DND-41 (cell line): ENCODE measurements at regions not wholly inside any gene's neighbourhood (a gene's known extent, or its start where the extent isn't known, plus 50 kb on each side); places are given as distances from the start of the nearest gene placed in this dataset.

Experiments
- ATAC-seq: fragments of 200-7000 bp; cut with Tn5 transposase; 3 replicates; pipeline ENCODE4 v1.9.1; 2021; ENCODE audit warnings: low read depth; ENCODE audit not compliant: insufficient read depth
- DNase-seq: peaks from one replicate; pipeline ENCODE4 v3.0.0-alpha.2; 2020
- H2AFZ ChIP-seq: 2 replicates; pipeline ENCODE4 v1.6.0; 2012; ENCODE audit warnings: low read depth, low read length
- H3K27ac ChIP-seq: 2 replicates; pipeline ENCODE4 v1.5.1; 2012; ENCODE audit warnings: low read length, inconsistent platforms
- H3K27me3 ChIP-seq: fragments of 200-600 bp; sonication (generic); 2 replicates; pipeline ENCODE4 v1.6.0; 2012; ENCODE audit warnings: low read length, mild to moderate bottlenecking, inconsistent platforms; ENCODE audit not compliant: insufficient read depth, poor library complexity
- H3K36me3 ChIP-seq: 2 replicates; pipeline ENCODE4 v1.5.1; 2012; ENCODE audit warnings: low read length, inconsistent platforms; ENCODE audit not compliant: insufficient read depth
- H3K4me1 ChIP-seq: 2 replicates; pipeline ENCODE4 v1.5.1; 2012; ENCODE audit warnings: mild to moderate bottlenecking, low read length; ENCODE audit not compliant: insufficient read depth
- H3K4me2 ChIP-seq: 2 replicates; pipeline ENCODE4 v1.6.0; 2012; ENCODE audit warnings: mild to moderate bottlenecking, moderate library complexity, low read length, inconsistent platforms; ENCODE audit not compliant: insufficient read depth
- H3K4me3 ChIP-seq, 2 experiments: fragments of 200-600 bp in 1 of 2; shearing (Covaris generic) in 1 of 2; 2 replicates each; pipeline ENCODE4 v1.5.1; 2012 to 2016; ENCODE audit warnings: inconsistent platforms in 2 of 2, low read length in 2 of 2, mild to moderate bottlenecking in 2 of 2, low read depth in 1 of 2, moderate library complexity in 1 of 2
- H3K79me2 ChIP-seq: 2 replicates; pipeline ENCODE4 v1.6.0; 2012; ENCODE audit warnings: low read length, inconsistent platforms; ENCODE audit not compliant: insufficient read depth
- H3K9ac ChIP-seq: 2 replicates; pipeline ENCODE4 v1.6.0; 2012; ENCODE audit warnings: low read depth, mild to moderate bottlenecking, inconsistent platforms, low read length, moderate library complexity
- H3K9me3 ChIP-seq: 2 replicates; pipeline ENCODE4 v1.5.1; 2012; ENCODE audit warnings: low read length, moderate library complexity, mild to moderate bottlenecking, inconsistent platforms; ENCODE audit not compliant: insufficient read depth, severe bottlenecking
- H4K20me1 ChIP-seq: 2 replicates; pipeline ENCODE4 v1.6.0; 2012; ENCODE audit warnings: low read length; ENCODE audit not compliant: insufficient read depth
- EZH2 ChIP-seq: IDR thresholded peaks from 3 replicates; pipeline ENCODE4 v1.6.1; 2012; ENCODE audit warnings: borderline replicate concordance, low read depth, mild to moderate bottlenecking, moderate library complexity, low read length, inconsistent platforms; ENCODE audit not compliant: severe bottlenecking
- TF ChIP-seq, protein P1 (sequence below): IDR thresholded peaks from 2 replicates; pipeline ENCODE4 v1.5.1; 2012; ENCODE audit warnings: borderline replicate concordance, low read length, moderate library complexity, mild to moderate bottlenecking; ENCODE audit not compliant: poor library complexity, severe bottlenecking; ENCODE audit errors: extremely low read depth

- Histone ChIP-seq H3K4me1 (no peaks in the 10 kb centered on the region), H3K79me2 (no peaks in the 10 kb centered on the region), H3K9ac (no peak overlapping the region), H4K20me1 (no peaks in the 10 kb centered on the region), H3K4me3 (no peak overlapping the region), H3K9me3 (no peaks in the 10 kb centered on the region), H3K27ac (no peak overlapping the region), H3K27me3 (no peaks in the 10 kb centered on the region), H3K4me2 (no peak overlapping the region), H3K36me3 (no peaks in the 10 kb centered on the region), H2AFZ (no peak overlapping the region)
- DNase-seq (no peak), ATAC-seq (no peak)
- TF ChIP-seq EZH2, result no peak
- TF ChIP-seq, protein P1, sequence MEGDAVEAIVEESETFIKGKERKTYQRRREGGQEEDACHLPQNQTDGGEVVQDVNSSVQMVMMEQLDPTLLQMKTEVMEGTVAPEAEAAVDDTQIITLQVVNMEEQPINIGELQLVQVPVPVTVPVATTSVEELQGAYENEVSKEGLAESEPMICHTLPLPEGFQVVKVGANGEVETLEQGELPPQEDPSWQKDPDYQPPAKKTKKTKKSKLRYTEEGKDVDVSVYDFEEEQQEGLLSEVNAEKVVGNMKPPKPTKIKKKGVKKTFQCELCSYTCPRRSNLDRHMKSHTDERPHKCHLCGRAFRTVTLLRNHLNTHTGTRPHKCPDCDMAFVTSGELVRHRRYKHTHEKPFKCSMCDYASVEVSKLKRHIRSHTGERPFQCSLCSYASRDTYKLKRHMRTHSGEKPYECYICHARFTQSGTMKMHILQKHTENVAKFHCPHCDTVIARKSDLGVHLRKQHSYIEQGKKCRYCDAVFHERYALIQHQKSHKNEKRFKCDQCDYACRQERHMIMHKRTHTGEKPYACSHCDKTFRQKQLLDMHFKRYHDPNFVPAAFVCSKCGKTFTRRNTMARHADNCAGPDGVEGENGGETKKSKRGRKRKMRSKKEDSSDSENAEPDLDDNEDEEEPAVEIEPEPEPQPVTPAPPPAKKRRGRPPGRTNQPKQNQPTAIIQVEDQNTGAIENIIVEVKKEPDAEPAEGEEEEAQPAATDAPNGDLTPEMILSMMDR, result no peak
These were observed 141.3 kb upstream of the RGS17 start for GRCh38 chr6:153272201-153272980.

DNA sequence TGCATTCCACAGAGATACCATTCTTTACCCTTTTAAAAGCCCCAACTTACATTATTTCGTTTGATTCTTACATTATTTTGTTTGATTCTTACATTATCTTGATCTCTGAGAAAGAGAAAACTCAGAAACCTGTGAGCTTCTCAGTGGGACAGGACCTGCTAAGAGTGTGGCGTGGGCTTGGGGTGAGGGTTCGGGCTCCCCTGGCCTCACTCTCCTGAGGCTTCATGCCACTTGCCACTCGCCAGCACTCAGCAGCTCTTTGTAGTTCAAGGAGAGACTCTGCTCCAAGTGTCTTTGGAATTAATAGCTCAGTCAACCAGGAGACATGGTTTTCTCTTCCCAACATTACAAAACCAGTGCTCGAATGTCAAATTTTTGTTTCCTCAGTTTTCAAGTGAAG lies 132.4 kb upstream of the RGS17 start:
- no peak overlapping the region for H3K27ac ChIP-seq
- H3K79me2 ChIP-seq, result no peaks in the 10 kb centered on the region
- H3K27me3 ChIP-seq, result no peaks in the 10 kb centered on the region
- no peaks in the 10 kb centered on the region for H3K9me3 ChIP-seq
- no peak overlapping the region for H3K4me2 ChIP-seq
- H4K20me1 ChIP-seq, result no peaks in the 10 kb centered on the region
- DNase-seq (no peak), ATAC-seq (no peak)
- H2AFZ ChIP-seq, result no peak overlapping the region
- no peak for TF ChIP-seq EZH2
- TF ChIP-seq, protein P1, result no peak
- no peak overlapping the region for H3K9ac ChIP-seq
- no peaks in the 10 kb centered on the region for H3K36me3 ChIP-seq
- no peaks in the 10 kb centered on the region for H3K4me1 ChIP-seq
- no peak overlapping the region for H3K4me3 ChIP-seq

DNA sequence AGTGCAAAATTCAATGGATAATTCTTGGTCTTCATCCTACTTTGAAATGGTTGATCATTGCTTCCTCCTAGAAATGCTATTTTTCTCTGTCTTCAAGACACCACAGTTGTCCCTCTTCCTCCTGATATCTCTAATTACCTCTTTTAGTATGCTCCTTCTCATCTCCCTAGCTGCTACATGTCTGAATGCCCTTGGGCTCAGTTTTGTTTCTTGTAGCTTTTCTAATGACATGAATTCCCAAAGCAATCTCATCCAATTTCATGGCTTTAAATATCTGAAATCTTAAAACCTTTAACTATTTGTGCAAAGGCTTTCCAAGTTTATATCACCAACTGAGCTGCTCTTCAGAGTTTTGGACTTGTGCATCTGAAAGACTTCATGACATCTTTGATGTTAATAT lies 120.2 kb upstream of the RGS17 start:
- H3K79me2 ChIP-seq, result no peaks in the 10 kb centered on the region
- no peaks in the 10 kb centered on the region for H3K27me3 ChIP-seq
- no peaks in the 10 kb centered on the region for H3K4me1 ChIP-seq
- TF ChIP-seq EZH2, result no peak
- TF ChIP-seq, protein P1, result no peak
- H3K9ac ChIP-seq, result no peak overlapping the region
- H3K27ac ChIP-seq, result no peak overlapping the region
- H3K36me3 ChIP-seq, result no peaks in the 10 kb centered on the region
- no peak overlapping the region for H3K4me2 ChIP-seq
- H4K20me1 ChIP-seq, result no peaks in the 10 kb centered on the region
- no peak overlapping the region for H2AFZ ChIP-seq
- no peak for ATAC-seq
- no peak for DNase-seq
- H3K4me3 ChIP-seq, result no peak overlapping the region
- H3K9me3 ChIP-seq, result no peaks in the 10 kb centered on the region

DNA sequence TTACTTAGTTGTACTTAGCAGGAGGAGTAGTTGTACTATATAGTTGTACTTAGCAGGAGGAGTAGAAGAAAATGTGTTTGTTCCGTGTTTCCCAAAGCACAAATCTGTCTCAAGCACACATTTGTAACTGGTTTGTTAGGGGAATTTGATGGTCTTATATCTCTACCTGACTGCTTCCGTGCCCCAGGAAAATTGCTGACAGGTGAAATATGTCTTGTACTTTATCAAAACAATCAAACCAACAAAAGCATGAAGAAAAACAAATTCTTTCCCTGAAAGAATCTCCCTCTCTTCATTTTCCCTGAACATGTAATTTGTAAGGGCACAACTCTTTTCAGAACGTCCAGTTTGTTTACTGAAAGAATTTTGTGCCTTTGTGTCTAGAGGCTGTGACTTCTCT lies 106.6 kb upstream of the RGS17 start:
- no peaks in the 10 kb centered on the region for H3K4me1 ChIP-seq
- H3K4me3 ChIP-seq, result no peak overlapping the region
- H3K79me2 ChIP-seq, result no peaks in the 10 kb centered on the region
- H3K36me3 ChIP-seq, result no peaks in the 10 kb centered on the region
- no peaks in the 10 kb centered on the region for H4K20me1 ChIP-seq
- H3K4me2 ChIP-seq, result no peak overlapping the region
- H3K27me3 ChIP-seq, result no peaks in the 10 kb centered on the region
- H2AFZ ChIP-seq, result no peak overlapping the region
- no peak overlapping the region for H3K27ac ChIP-seq
- no peak for TF ChIP-seq EZH2
- TF ChIP-seq, protein P1, result no peak
- no peaks in the 10 kb centered on the region for H3K9me3 ChIP-seq
- no peak overlapping the region for H3K9ac ChIP-seq
- DNase-seq (no peak), ATAC-seq (no peak)
